ENCODE measurements at regions not wholly inside any gene's neighbourhood (a gene's known extent, or its start where the extent isn't known, plus 50 kb on each side); places are given as distances from the start of the nearest gene placed in this dataset.

GRCh38 chr6:142597836-142598235 is 296.0 kb downstream of the ADGRG6 start:
- Histone ChIP-seq H3K4me1 (ENCODE audit: control insufficient read depth, extremely low read depth, insufficient read depth, low read length) (peaks cover 2% of the 10 kb centered on the region), H3K79me2 (ENCODE audit: control insufficient read depth, insufficient read depth, low read length) (no peaks in the 10 kb centered on the region), H3K4me3 (ENCODE audit: control insufficient read depth in 2 of 3, extremely low read depth in 1 of 3, insufficient read depth in 2 of 3, low read depth in 1 of 3, low read length in 3 of 3) (no peak overlapping the region), H3K27ac (ENCODE audit: control insufficient read depth, insufficient read depth, low read length) (no peak overlapping the region), H3K27me3 (ENCODE audit: control insufficient read depth, extremely low read depth, insufficient read depth, low read length) (no peaks in the 10 kb centered on the region), H2AFZ (ENCODE audit: control insufficient read depth, low read length) (no peak overlapping the region), H3K4me2 (ENCODE audit: control insufficient read depth, extremely low read depth, insufficient read depth, low read depth, low read length) (no peak overlapping the region), H4K20me1 (ENCODE audit: control insufficient read depth, extremely low read depth, insufficient read depth, low read length) (no peaks in the 10 kb centered on the region), H3K36me3 (ENCODE audit: control insufficient read depth in 2 of 2, extremely low read depth in 1 of 2, insufficient read depth in 2 of 2, low read length in 2 of 2) (no peaks in the 10 kb centered on the region), H3K9ac (ENCODE audit: control insufficient read depth, extremely low read depth, insufficient read depth, low read length) (no peak overlapping the region), H3K9me3 (ENCODE audit: control insufficient read depth, low read depth, low read length) (no peaks in the 10 kb centered on the region), H3K9me1 (ENCODE audit: control insufficient read depth, extremely low read depth, insufficient read depth, low read length) (no peaks in the 10 kb centered on the region)
- TF ChIP-seq EZH2 (IDR thresholded peaks at IDR 0.05; ENCODE audit: low read length) (no peak), CTCF (optimal IDR thresholded peaks at IDR 0.05 in 1 of 3, IDR thresholded peaks at IDR 0.05 in 1 of 3, conservative IDR thresholded peaks at IDR 0.05 in 1 of 3; ENCODE audit: extremely low read depth in 1 of 3, insufficient read depth in 2 of 3, low read length in 3 of 3) (no peak)
- no peak for DNase-seq (ENCODE audit: low read depth, low spot score)
- FAIRE-seq: no peak
- dilution Hi-C loops (cut with MboI; ENCODE audit: extremely low pct_ligation_motif_present, low sequenced_read_pairs): no loop called here

- H3K9ac ChIP-seq (ENCODE audit: control insufficient read depth, extremely low read depth, insufficient read depth, low read length): no peak overlapping the region
- H3K9me1 ChIP-seq (ENCODE audit: control insufficient read depth, extremely low read depth, insufficient read depth, low read length): no peaks in the 10 kb centered on the region
- FAIRE-seq (no peak), DNase-seq (ENCODE audit: low read depth, low spot score) (no peak)
- H4K20me1 ChIP-seq (ENCODE audit: control insufficient read depth, extremely low read depth, insufficient read depth, low read length): no peaks in the 10 kb centered on the region
- no peaks in the 10 kb centered on the region for H3K79me2 ChIP-seq (ENCODE audit: control insufficient read depth, insufficient read depth, low read length)
- H3K27ac ChIP-seq (ENCODE audit: control insufficient read depth, insufficient read depth, low read length): no peak overlapping the region
- H3K4me2 ChIP-seq (ENCODE audit: control insufficient read depth, extremely low read depth, insufficient read depth, low read depth, low read length): no peak overlapping the region
- no peaks in the 10 kb centered on the region for H3K9me3 ChIP-seq (ENCODE audit: control insufficient read depth, low read depth, low read length)
- no peak overlapping the region for H3K4me3 ChIP-seq (ENCODE audit: control insufficient read depth in 2 of 3, extremely low read depth in 1 of 3, insufficient read depth in 2 of 3, low read depth in 1 of 3, low read length in 3 of 3)
- dilution Hi-C loops (cut with MboI; ENCODE audit: extremely low pct_ligation_motif_present, low sequenced_read_pairs): no loop called here
- no peaks in the 10 kb centered on the region for H3K36me3 ChIP-seq (ENCODE audit: control insufficient read depth in 2 of 2, extremely low read depth in 1 of 2, insufficient read depth in 2 of 2, low read length in 2 of 2)
- no peaks in the 10 kb centered on the region for H3K27me3 ChIP-seq (ENCODE audit: control insufficient read depth, extremely low read depth, insufficient read depth, low read length)
- no peak overlapping the region for H2AFZ ChIP-seq (ENCODE audit: control insufficient read depth, low read length)
- peaks cover 3% of the 10 kb centered on the region for H3K4me1 ChIP-seq (ENCODE audit: control insufficient read depth, extremely low read depth, insufficient read depth, low read length)
- TF ChIP-seq EZH2 (IDR thresholded peaks at IDR 0.05; ENCODE audit: low read length) (no peak), CTCF (optimal IDR thresholded peaks at IDR 0.05 in 1 of 3, IDR thresholded peaks at IDR 0.05 in 1 of 3, conservative IDR thresholded peaks at IDR 0.05 in 1 of 3; ENCODE audit: extremely low read depth in 1 of 3, insufficient read depth in 2 of 3, low read length in 3 of 3) (no peak)
Observed at GRCh38 chr6:142601427-142601826, 299.6 kb downstream of the ADGRG6 start.
